ENCODE measurements at regions not wholly inside any gene's neighbourhood (a gene's known extent, or its start where the extent isn't known, plus 50 kb on each side); places are given as distances from the start of the nearest gene placed in this dataset.
"Not testable (repeated sequence)": the region's sequence is repeated elsewhere in the genome, so short reads cannot be mapped to it uniquely, and the experiment has no call there.

- DNase-seq: no peak
Measured at GRCh38 chr6:21745543-21746337, 152.2 kb downstream of the SOX4 start.

- no peak for DNase-seq
Measured at GRCh38 chr6:21747441-21747840, 153.9 kb downstream of the SOX4 start.

GRCh38 chr6:21748343-21749056 lies 154.9 kb downstream of the SOX4 start:
- DNase-seq: no peak

GRCh38 chr6:21749754-21750153 lies 156.2 kb downstream of the SOX4 start:
- no peak for DNase-seq

- no peak for DNase-seq
Measured at GRCh38 chr6:21750575-21750974, 157.0 kb downstream of the SOX4 start.

- no peak for DNase-seq
Measured at GRCh38 chr6:21751608-21752007, 158.1 kb downstream of the SOX4 start.

GRCh38 chr6:21752054-21752811 lies 158.7 kb downstream of the SOX4 start:
- DNase-seq: no peak

- DNase-seq: no peak
Measured at GRCh38 chr6:21753241-21754108, 159.9 kb downstream of the SOX4 start.

GRCh38 chr6:21754891-21755290 lies 161.3 kb downstream of the SOX4 start:
- no peak for DNase-seq

- no peak for DNase-seq
Measured at GRCh38 chr6:21756487-21756886, 162.9 kb downstream of the SOX4 start.

- DNase-seq: not testable (repeated sequence)
Measured at GRCh38 chr6:21757392-21757791, 163.8 kb downstream of the SOX4 start.

- no peak for DNase-seq
Measured at GRCh38 chr6:21759721-21760120, 166.2 kb downstream of the SOX4 start.

- not testable (repeated sequence) for DNase-seq
Measured at GRCh38 chr6:21761053-21761730, 167.6 kb downstream of the SOX4 start.

- no peak for DNase-seq
Measured at GRCh38 chr6:21764989-21765388, 171.4 kb downstream of the SOX4 start.

- no peak for DNase-seq
Measured at GRCh38 chr6:21767891-21768648, 174.5 kb downstream of the SOX4 start.

- no peak for DNase-seq
Measured at GRCh38 chr6:21769405-21769861, 175.9 kb downstream of the SOX4 start.

GRCh38 chr6:21769968-21770367 lies 176.4 kb downstream of the SOX4 start:
- no peak for DNase-seq

- no peak for DNase-seq
Measured at GRCh38 chr6:21771626-21772320, 178.2 kb downstream of the SOX4 start.

GRCh38 chr6:21772477-21772876 lies 178.9 kb downstream of the SOX4 start:
- DNase-seq: no peak

GRCh38 chr6:21772884-21773575 lies 179.5 kb downstream of the SOX4 start:
- DNase-seq: no peak

Data from GOT3 (cell line).